SIG-M5 treated with dmso at 0.1 percent for 504 hours (cell line): ENCODE measurements at regions not wholly inside any gene's neighbourhood (a gene's known extent, or its start where the extent isn't known, plus 50 kb on each side); places are given as distances from the start of the nearest gene placed in this dataset.
A peak's percentile ranks its signal among the peaks of the same experiment; 100 is the strongest.
"Not testable (repeated sequence)": the region's sequence is repeated elsewhere in the genome, so short reads cannot be mapped to it uniquely, and the experiment has no call there.

Source experiments
- DNase-seq: peaks from one replicate; lab custom pipeline; 2025; ENCODE audit not compliant: unreplicated experiment; lab: John Stamatoyannopoulos, UW

- no peak for DNase-seq
Observed at GRCh38 chr14:30357791-30358190, 201.2 kb upstream of the G2E3 start.

- no peak for DNase-seq
Observed at GRCh38 chr14:30362369-30363218, 196.4 kb upstream of the G2E3 start.

GRCh38 chr14:30363219-30363880 is 195.6 kb upstream of the G2E3 start:
- DNase-seq, result not testable (repeated sequence)

GRCh38 chr14:30369502-30370180 is 189.3 kb upstream of the G2E3 start:
- no peak for DNase-seq

- DNase-seq, result no peak
Observed at GRCh38 chr14:30373053-30373452, 185.9 kb upstream of the G2E3 start.

- no peak for DNase-seq
Observed at GRCh38 chr14:30373526-30373925, 185.4 kb upstream of the G2E3 start.

GRCh38 chr14:30375296-30375892 is 183.6 kb upstream of the G2E3 start:
- DNase-seq, result peak; percentile 57

- DNase-seq, result no peak
Observed at GRCh38 chr14:30381861-30382480, 177.0 kb upstream of the G2E3 start.

- no peak for DNase-seq
Observed at GRCh38 chr14:30385925-30386324, 173.0 kb upstream of the G2E3 start.

- DNase-seq, result no peak
Observed at GRCh38 chr14:30387871-30388270, 171.1 kb upstream of the G2E3 start.

- no peak for DNase-seq
Observed at GRCh38 chr14:30389134-30389876, 169.7 kb upstream of the G2E3 start.

GRCh38 chr14:30389877-30390385 is 169.0 kb upstream of the G2E3 start:
- no peak for DNase-seq

GRCh38 chr14:30395065-30395464 is 163.9 kb upstream of the G2E3 start:
- DNase-seq, result no peak

GRCh38 chr14:30402846-30403245 is 156.1 kb upstream of the G2E3 start:
- DNase-seq, result no peak

- DNase-seq, result no peak
Observed at GRCh38 chr14:30403791-30404190, 155.2 kb upstream of the G2E3 start.

- not testable (repeated sequence) for DNase-seq
Observed at GRCh38 chr14:30409508-30410015, 149.4 kb upstream of the G2E3 start.

- DNase-seq, result no peak
Observed at GRCh38 chr14:30410986-30411385, 148.0 kb upstream of the G2E3 start.

GRCh38 chr14:30413184-30413583 is 145.8 kb upstream of the G2E3 start:
- DNase-seq, result not testable (repeated sequence)

GRCh38 chr14:30417121-30417520 is 141.8 kb upstream of the G2E3 start:
- no peak for DNase-seq

- DNase-seq, result no peak
Observed at GRCh38 chr14:30417999-30418398, 141.0 kb upstream of the G2E3 start.
